SK-N-MC (cell line): ENCODE measurements at regions not wholly inside any gene's neighbourhood (a gene's known extent, or its start where the extent isn't known, plus 50 kb on each side); places are given as distances from the start of the nearest gene placed in this dataset.

Experiments used
- EZH2 ChIP-seq: fragments of 200-600 bp; sonication (generic); IDR thresholded peaks from one replicate; pipeline ENCODE4 v1.6.1; 2017; ENCODE audit warnings: antibody characterized with exemption
- FOXP2 ChIP-seq: optimal IDR thresholded peaks from 2 replicates; pipeline ENCODE3; 2011; ENCODE audit warnings: mild to moderate bottlenecking, moderate library complexity; ENCODE audit not compliant: insufficient read depth; ENCODE audit errors: extremely low read length, control extremely low read depth
- POLR2AphosphoS5 ChIP-seq: IDR thresholded peaks from 2 replicates; pipeline ENCODE4 v1.6.1; 2012; ENCODE audit warnings: mild to moderate bottlenecking, low read depth, low read length, borderline replicate concordance

GRCh38 chr9:29625292-29625731 lies 2052.0 kb upstream of the C9orf72 start:
- peak; percentile 81; the same call in 1 of the 2 replicates for TF ChIP-seq POLR2AphosphoS5
- TF ChIP-seq EZH2 = no peak
- TF ChIP-seq FOXP2 = no peak
